ENCODE measurements at regions not wholly inside any gene's neighbourhood (a gene's known extent, or its start where the extent isn't known, plus 50 kb on each side); places are given as distances from the start of the nearest gene placed in this dataset.

DNA sequence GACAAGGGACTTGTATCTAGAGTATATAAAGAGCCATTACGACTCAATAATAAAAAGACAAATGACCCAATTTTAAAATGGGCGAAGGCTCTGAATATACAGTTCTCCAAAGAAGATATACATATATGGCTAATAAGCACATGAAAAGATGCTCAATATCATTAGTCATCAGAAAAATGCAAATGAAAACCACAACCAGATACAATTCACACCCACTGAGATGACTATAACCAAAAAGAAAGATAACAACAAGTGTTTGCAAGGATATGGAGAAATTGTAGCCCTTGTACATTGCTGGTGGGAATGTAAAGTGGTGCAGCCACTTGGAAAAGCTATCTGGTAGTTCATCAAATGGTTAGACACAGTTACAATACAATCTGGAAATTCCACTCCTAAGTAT is 96.3 kb downstream of the TRIM29 start:
- DNase-seq (ENCODE audit: extremely low read depth, low read depth) = no peak
- TF ChIP-seq, protein P1, sequence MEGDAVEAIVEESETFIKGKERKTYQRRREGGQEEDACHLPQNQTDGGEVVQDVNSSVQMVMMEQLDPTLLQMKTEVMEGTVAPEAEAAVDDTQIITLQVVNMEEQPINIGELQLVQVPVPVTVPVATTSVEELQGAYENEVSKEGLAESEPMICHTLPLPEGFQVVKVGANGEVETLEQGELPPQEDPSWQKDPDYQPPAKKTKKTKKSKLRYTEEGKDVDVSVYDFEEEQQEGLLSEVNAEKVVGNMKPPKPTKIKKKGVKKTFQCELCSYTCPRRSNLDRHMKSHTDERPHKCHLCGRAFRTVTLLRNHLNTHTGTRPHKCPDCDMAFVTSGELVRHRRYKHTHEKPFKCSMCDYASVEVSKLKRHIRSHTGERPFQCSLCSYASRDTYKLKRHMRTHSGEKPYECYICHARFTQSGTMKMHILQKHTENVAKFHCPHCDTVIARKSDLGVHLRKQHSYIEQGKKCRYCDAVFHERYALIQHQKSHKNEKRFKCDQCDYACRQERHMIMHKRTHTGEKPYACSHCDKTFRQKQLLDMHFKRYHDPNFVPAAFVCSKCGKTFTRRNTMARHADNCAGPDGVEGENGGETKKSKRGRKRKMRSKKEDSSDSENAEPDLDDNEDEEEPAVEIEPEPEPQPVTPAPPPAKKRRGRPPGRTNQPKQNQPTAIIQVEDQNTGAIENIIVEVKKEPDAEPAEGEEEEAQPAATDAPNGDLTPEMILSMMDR (IDR thresholded peaks at IDR 0.05; ENCODE audit: low read depth, low read length, missing control alignments) = no peak
- no peak overlapping the region for H3K4me3 ChIP-seq (replicated peaks; ENCODE audit: low read depth, low read length)

DNA sequence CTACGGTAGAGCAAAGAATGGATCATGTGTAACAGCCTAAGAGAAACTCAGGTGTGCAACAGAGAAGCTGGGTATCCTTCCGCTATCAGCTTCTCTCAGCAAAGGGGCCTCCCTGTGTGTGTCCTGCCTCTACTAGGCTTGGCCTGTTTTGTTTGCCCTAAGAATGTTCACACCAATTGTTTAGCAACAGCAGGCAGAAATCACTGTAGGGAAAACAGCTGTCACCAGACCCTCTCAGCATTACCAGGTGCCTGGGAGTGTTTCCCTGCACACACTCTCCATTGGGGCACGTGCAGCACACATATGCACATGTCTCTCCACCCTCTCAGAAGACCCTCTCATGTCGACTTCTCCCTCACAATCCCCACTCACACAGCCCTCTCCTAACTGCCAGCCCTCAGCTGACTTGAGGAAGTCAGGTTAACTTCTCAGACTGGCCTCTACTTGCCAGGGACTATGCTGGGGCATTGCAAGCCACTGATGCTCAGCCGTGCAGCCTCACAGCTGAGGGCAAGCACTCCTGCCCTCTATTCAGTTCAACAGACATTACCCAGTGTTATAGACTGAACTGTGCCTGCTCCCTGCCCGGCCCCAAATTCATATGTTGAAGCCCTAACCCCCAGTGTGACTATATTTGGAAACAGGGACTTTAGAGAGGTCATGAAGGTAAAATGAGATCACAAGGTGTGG is 97.6 kb downstream of the TRIM29 start:
- no peak overlapping the region for H3K4me3 ChIP-seq (replicated peaks; ENCODE audit: low read depth, low read length)
- TF ChIP-seq, protein P1 (IDR thresholded peaks at IDR 0.05; ENCODE audit: low read depth, low read length, missing control alignments) = no peak
- no peak for DNase-seq (ENCODE audit: extremely low read depth, low read depth)

DNA sequence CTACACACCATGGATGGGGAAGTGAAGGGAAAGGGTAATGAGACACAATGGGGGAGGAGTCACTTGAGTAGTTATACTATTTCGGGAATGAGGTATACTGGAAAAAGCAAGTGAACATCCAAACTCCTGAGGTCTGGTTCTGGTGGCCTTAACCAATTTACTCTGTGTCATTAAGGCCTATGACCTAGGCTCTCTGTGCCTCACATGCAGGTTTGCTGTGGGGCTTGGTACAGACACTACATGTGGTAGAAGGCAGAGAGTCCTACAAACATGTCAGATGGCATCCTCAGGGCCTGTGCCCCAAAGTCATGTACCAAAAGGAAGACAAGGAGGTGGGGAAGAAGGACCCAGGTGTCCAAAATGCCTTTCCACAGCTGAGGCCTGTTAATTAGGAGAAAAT is 98.9 kb downstream of the TRIM29 start:
- no peak overlapping the region for H3K4me3 ChIP-seq (replicated peaks; ENCODE audit: low read depth, low read length)
- TF ChIP-seq, protein P1 (IDR thresholded peaks at IDR 0.05; ENCODE audit: low read depth, low read length, missing control alignments) = no peak
- DNase-seq (ENCODE audit: extremely low read depth, low read depth) = no peak

DNA sequence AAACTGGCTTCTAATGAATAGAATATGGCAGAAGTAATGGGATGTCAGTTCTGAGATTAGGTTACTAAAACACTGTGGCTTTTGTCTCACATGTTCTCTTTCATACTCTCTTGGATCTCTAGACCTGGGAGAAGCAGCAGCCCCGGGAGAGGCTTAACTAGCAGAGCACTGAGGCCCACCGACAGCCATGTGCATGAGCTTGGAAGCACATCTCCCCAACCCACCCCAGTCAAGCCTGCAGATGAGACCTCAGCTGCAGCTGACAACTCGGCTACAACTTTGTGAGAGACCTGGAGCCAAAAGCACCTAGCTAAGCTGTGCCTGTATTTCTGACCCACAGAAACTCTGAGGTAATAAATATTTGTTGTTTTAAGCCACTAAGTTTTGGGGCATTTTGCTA is 100.8 kb downstream of the TRIM29 start:
- H3K4me3 ChIP-seq (replicated peaks; ENCODE audit: low read depth, low read length) = no peak overlapping the region
- TF ChIP-seq, protein P1 (IDR thresholded peaks at IDR 0.05; ENCODE audit: low read depth, low read length, missing control alignments) = no peak
- DNase-seq (ENCODE audit: extremely low read depth, low read depth) = no peak

DNA sequence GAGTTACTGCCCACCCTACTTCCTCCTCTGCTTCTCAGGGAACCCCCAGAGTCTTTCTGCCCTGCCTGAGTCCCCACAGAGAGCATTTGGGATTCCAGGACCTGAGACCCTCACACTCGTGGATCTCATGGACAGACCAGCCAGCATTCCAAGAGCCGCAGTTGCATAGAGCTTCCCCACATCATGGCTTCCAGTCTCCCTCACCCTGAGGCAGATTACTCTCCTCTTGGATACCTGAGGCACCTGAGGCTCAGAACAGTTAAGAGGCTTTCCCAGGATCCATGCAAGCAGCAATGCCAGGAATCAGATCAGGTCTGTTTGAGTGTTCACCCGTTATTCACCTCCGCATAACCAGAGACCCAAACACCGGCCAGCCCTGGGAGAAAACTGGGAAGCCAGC is 102.2 kb downstream of the TRIM29 start:
- no peak overlapping the region for H3K4me3 ChIP-seq (replicated peaks; ENCODE audit: low read depth, low read length)
- TF ChIP-seq, protein P1 (IDR thresholded peaks at IDR 0.05; ENCODE audit: low read depth, low read length, missing control alignments) = no peak
- no peak for DNase-seq (ENCODE audit: extremely low read depth, low read depth)

DNA sequence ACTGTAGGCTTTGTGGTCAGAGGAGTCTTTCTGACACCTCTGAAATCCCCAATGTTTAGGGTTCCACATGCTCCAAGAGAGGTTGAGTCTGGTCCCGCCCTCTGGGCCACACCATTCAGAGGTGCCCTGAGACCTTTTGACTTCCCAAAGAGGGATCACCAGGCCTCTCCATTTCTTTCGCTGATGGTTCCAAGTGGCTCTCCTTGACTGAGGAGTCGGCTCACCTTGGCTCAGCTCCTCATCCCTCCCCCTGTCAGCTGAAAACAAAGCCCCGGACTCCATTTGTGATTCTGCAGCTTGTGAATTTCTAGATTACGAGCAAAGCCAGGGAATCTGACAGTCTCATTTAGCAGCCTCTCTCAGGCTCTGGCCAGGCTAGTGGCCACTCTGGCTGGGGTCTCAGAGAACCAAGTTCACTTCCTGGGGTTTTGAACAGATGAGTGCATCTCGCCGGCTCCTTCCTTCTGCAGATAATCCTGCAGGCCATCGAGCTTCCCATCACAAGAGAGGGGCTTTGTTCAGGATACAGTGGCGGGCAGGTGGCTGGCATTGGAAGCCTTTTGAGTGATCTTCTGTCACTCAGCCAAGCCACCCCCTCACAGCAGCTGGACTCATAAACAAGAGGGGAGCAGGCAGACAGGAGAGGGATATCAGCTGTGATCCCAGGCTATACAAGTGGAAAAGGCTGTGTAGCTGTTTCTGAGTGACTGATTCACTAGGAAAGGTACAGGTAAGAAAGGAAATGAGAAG is 102.9 kb downstream of the TRIM29 start:
- no peak for DNase-seq (ENCODE audit: extremely low read depth, low read depth)
- no peak overlapping the region for H3K4me3 ChIP-seq (replicated peaks; ENCODE audit: low read depth, low read length)
- TF ChIP-seq, protein P1 (IDR thresholded peaks at IDR 0.05; ENCODE audit: low read depth, low read length, missing control alignments) = no peak

Measured in HFF-Myc (cell line).